Naive thymus-derived CD8-positive, alpha-beta T cell (primary cell): ENCODE measurements at regions not wholly inside any gene's neighbourhood (a gene's known extent, or its start where the extent isn't known, plus 50 kb on each side); places are given as distances from the start of the nearest gene placed in this dataset.

Experiments used
- ATAC-seq, 2 donors: fragments of 150-1000 bp; cut with Tn5 transposase in 1 of 2; sonication (Bioruptor Pico), chemical (Tn5 transposase) in 1 of 2; 1 replicate in 1 of 2; 2 replicates in 1 of 2; pipeline ENCODE4 v1.10.0; 2021; ENCODE audit warnings: mild to moderate bottlenecking in 2 of 2, moderate library complexity in 2 of 2
- POLR2A ChIA-PET: fragments of 350-600 bp; sonication (Branson Sonifier 250); formaldehyde crosslinking; loops from one replicate; lab custom pipeline; 2021; ENCODE audit warnings: antibody characterized with exemption; lab: Charles Lee
- DNase-seq, 10 donors: peaks; one replicate each; pipeline versions ENCODE4 v3.0.0 to v3.0.0-alpha.2; 2020 to 2022
- H3K27ac Mint-ChIP-seq, 10 donors: one replicate each; pipeline ENCODE4 v1.8.0; 2020 to 2022; ENCODE audit warnings: mild to moderate bottlenecking in 10 of 10, mixed read lengths in 10 of 10, moderate library complexity in 4 of 10, inconsistent platforms in 1 of 10
- H3K27me3 Mint-ChIP-seq, 5 donors: one replicate each; pipeline ENCODE4 v1.8.0; 2021 to 2022; ENCODE audit warnings: mixed read lengths in 5 of 5
- H3K36me3 Mint-ChIP-seq, 3 donors: one replicate each; pipeline ENCODE4 v1.8.0; 2020 to 2022; ENCODE audit warnings: mixed read lengths in 3 of 3, mild to moderate bottlenecking in 2 of 3, inconsistent platforms in 1 of 3
- H3K4me1 Mint-ChIP-seq, 4 donors: one replicate each; pipeline ENCODE4 v1.8.0; 2021 to 2022; ENCODE audit warnings: mixed read lengths in 4 of 4
- H3K4me3 Mint-ChIP-seq, 10 donors: one replicate each; pipeline ENCODE4 v1.8.0; 2020 to 2022; ENCODE audit warnings: mild to moderate bottlenecking in 10 of 10, mixed read lengths in 10 of 10, moderate library complexity in 6 of 10, inconsistent platforms in 1 of 10
- H3K9me3 Mint-ChIP-seq, 9 donors: one replicate each; pipeline ENCODE4 v1.8.0; 2020 to 2022; ENCODE audit warnings: mixed read lengths in 9 of 9, mild to moderate bottlenecking in 3 of 9, inconsistent platforms in 1 of 9, moderate library complexity in 1 of 9

- POLR2A ChIA-PET: no interaction called here
- Mint-ChIP-seq H3K4me1 (no peaks in the 10 kb centered on the region), H3K27ac (no peak overlapping the region), H3K27me3 (peaks cover 8 to 15% (median 11%) of the 10 kb centered on the region in 5 donors), H3K9me3 (no peaks in the 10 kb centered on the region), H3K4me3 (no peak overlapping the region), H3K36me3 (no peaks in the 10 kb centered on the region)
- ATAC-seq (no peak), DNase-seq (no peak)
Measured at GRCh38 chr17:57174591-57174990, 81.7 kb upstream of the MSI2 start.

DNA sequence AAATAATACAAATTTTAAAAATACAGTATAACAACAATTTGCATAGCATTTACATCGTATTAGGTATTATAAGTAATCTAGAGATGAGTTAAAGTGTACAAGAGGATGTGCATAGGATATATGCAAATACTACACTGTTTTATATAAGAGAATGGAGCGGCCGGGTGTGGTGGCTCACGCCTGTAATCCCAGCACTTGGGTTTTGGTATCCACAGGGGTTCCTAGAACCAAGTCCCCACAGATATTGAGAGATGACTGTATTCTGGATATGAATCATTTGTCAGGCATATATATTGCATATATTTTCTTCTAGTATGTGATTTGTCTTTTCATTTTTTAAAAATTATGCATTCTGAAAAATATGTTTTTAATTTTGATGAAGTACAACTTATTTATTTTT, 77.5 kb upstream of the MSI2 start:
- Mint-ChIP-seq H3K4me3 (no peak overlapping the region), H3K27ac (no peak overlapping the region), H3K36me3 (no peaks in the 10 kb centered on the region), H3K27me3 (peaks cover 0 to 6% (median 1%) of the 10 kb centered on the region in 5 donors), H3K4me1 (no peaks in the 10 kb centered on the region), H3K9me3 (no peaks in the 10 kb centered on the region)
- ATAC-seq (no peak), DNase-seq (no peak)
- POLR2A ChIA-PET: no interaction called here

DNA sequence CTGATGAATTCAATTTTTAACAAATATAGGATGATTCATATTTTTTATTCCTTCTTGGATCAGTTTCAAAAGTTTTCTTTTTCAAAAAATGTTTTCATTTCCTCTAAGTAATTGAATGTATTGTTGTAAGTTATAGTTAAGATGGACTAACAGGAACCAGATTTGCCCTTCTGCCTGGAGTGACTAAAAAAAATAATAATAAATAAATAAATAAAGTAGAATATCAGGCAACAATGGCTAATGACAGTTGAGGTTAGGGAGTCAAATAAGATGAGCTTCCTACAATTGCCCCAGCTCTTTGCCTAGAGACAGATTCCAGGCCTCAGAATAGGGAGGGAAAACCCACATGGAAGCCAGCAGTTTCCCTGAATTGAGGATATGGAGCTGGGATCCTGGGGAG, 73.7 kb upstream of the MSI2 start:
- Mint-ChIP-seq H3K9me3 (no peaks in the 10 kb centered on the region), H3K4me3 (no peak overlapping the region), H3K27me3 (peaks cover 0 to 8% (median 4%) of the 10 kb centered on the region in 5 donors), H3K4me1 (peaks cover 0 to 2% (median 0%) of the 10 kb centered on the region in 4 donors), H3K27ac (no peak overlapping the region), H3K36me3 (no peaks in the 10 kb centered on the region)
- DNase-seq: no peak
- POLR2A ChIA-PET: interaction anchor here (0.5 kb wide), 1 partner anchor 404 kb away, joined by 3 read pairs; no protein-coding TSS in a partner anchor
- no peak for ATAC-seq

GRCh38 chr17:57186226-57187019, 69.9 kb upstream of the MSI2 start:
- Mint-ChIP-seq H3K4me3 (no peak overlapping the region), H3K4me1 (peaks cover 0 to 2% (median 0%) of the 10 kb centered on the region in 4 donors), H3K9me3 (no peaks in the 10 kb centered on the region), H3K27me3 (peaks cover 0 to 17% (median 7%) of the 10 kb centered on the region in 5 donors), H3K27ac (no peak overlapping the region), H3K36me3 (no peaks in the 10 kb centered on the region)
- DNase-seq: no peak
- no peak for ATAC-seq
- POLR2A ChIA-PET: no interaction called here

DNA sequence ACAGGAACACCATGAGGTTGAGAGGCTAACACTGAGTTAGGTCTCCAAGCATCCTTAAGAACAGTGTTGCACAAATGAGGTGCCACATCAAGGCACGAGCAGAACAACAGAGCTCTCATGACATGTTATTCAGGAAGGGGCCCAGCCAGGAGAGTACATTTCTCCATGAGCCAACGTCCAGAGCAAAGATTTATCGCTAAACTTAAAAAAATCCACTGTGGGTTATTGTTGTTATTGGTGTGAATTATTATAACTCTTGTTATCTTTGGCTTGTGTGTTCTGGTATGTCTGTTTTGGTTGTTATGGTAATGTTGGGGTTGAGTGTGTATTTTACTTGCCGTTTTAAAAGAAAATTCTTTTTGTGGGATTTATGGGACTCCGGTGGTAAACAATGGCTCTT, 68.9 kb upstream of the MSI2 start:
- no peaks in the 10 kb centered on the region for H3K9me3 Mint-ChIP-seq
- no peak for ATAC-seq

GRCh38 chr17:57195785-57196460, 60.4 kb upstream of the MSI2 start:
- no peak overlapping the region for H3K27ac Mint-ChIP-seq
- POLR2A ChIA-PET: no interaction called here
- no peak for DNase-seq
- no peak for ATAC-seq
- no peaks in the 10 kb centered on the region for H3K4me1 Mint-ChIP-seq
- H3K9me3 Mint-ChIP-seq: no peaks in the 10 kb centered on the region
- no peak overlapping the region for H3K4me3 Mint-ChIP-seq
- H3K36me3 Mint-ChIP-seq: no peaks in the 10 kb centered on the region
- H3K27me3 Mint-ChIP-seq: peaks cover 0 to 5% (median 2%) of the 10 kb centered on the region in 5 donors

More for the DNA sequence above, 68.9 kb upstream of the MSI2 start:
- no peak overlapping the region for H3K27ac Mint-ChIP-seq
- DNase-seq: no peak
- peaks cover 2 to 17% (median 7%) of the 10 kb centered on the region in 5 donors for H3K27me3 Mint-ChIP-seq
- H3K36me3 Mint-ChIP-seq: no peaks in the 10 kb centered on the region
- peaks cover 0 to 2% (median 0%) of the 10 kb centered on the region in 4 donors for H3K4me1 Mint-ChIP-seq
- H3K4me3 Mint-ChIP-seq: no peak overlapping the region
- POLR2A ChIA-PET: no interaction called here

DNA sequence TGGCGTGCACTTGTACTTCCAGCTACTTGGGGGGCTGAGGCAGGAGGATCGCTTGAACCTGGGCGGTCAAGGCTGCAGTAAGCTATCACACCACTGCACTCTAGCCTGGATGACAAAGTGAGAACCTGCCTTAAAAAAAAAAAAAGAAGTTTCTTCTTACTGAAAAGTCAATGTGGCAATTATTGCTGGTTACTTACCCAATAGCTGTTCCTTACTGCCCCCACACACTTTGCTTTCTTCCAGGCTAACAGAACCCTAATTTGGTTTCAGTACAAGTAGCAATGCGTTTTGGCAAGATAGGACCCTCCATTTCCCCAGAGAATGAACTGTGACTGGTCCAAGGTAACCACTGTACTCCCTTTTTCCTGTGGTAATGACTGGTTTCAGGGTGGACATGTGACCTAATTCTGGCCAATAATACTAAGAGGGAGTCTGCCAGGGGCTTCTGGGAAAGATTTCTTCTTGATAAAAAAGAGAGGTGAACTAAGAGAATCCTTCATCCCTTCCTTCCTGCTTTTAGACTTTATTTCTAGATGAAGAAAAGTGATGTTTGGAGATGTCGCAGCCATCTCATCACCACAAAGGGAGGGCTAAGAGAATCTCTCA, 58.8 kb upstream of the MSI2 start:
- Mint-ChIP-seq H3K27me3 (no peaks in the 10 kb centered on the region), H3K4me3 (peak overlapping the region in 1 of 10 donors; percentile 62), H3K36me3 (no peaks in the 10 kb centered on the region), H3K4me1 (no peaks in the 10 kb centered on the region), H3K9me3 (no peaks in the 10 kb centered on the region), H3K27ac (no peak overlapping the region)
- no peak for ATAC-seq
- POLR2A ChIA-PET: no interaction called here
- DNase-seq: no peak

- Mint-ChIP-seq H3K27me3 (peaks cover 0 to 2% (median 0%) of the 10 kb centered on the region in 5 donors), H3K36me3 (no peaks in the 10 kb centered on the region), H3K27ac (no peak overlapping the region), H3K4me3 (no peak overlapping the region), H3K4me1 (no peaks in the 10 kb centered on the region), H3K9me3 (peaks cover 0 to 3% (median 0%) of the 10 kb centered on the region in 9 donors)
- DNase-seq: no peak
- POLR2A ChIA-PET: interaction anchor here (0.5 kb wide), 1 partner anchor 21 kb away, joined by 3 read pairs; no protein-coding TSS in a partner anchor
- no peak for ATAC-seq
Measured at GRCh38 chr17:57201481-57201880, 54.8 kb upstream of the MSI2 start.

GRCh38 chr17:57203040-57203439, 53.3 kb upstream of the MSI2 start:
- H3K4me1 Mint-ChIP-seq: no peaks in the 10 kb centered on the region
- H3K36me3 Mint-ChIP-seq: peaks cover 0 to 13% (median 5%) of the 10 kb centered on the region in 3 donors
- POLR2A ChIA-PET: no interaction called here

More at GRCh38 chr17:57203040-57203439, 53.3 kb upstream of the MSI2 start:
- H3K4me3 Mint-ChIP-seq: no peak overlapping the region
- peaks cover 0 to 15% (median 2%) of the 10 kb centered on the region in 9 donors for H3K9me3 Mint-ChIP-seq
- H3K27me3 Mint-ChIP-seq: peaks cover 0 to 2% (median 0%) of the 10 kb centered on the region in 5 donors
- H3K27ac Mint-ChIP-seq: no peak overlapping the region
- DNase-seq: no peak
- no peak for ATAC-seq
